ENCODE measurements at regions not wholly inside any gene's neighbourhood (a gene's known extent, or its start where the extent isn't known, plus 50 kb on each side); places are given as distances from the start of the nearest gene placed in this dataset.

GRCh38 chr2:220998156-220998555 is 573.9 kb downstream of the EPHA4 start:
- TF ChIP-seq CTCF (IDR thresholded peaks at IDR 0.05) (no peak), POLR2A (IDR thresholded peaks at IDR 0.05) (no peak)
